LNCAP (cell line): ENCODE measurements at regions not wholly inside any gene's neighbourhood (a gene's known extent, or its start where the extent isn't known, plus 50 kb on each side); places are given as distances from the start of the nearest gene placed in this dataset.

Source experiments
- TF ChIP-seq, protein P1 (sequence below): fragments of 450-650 bp; IDR thresholded peaks from 2 replicates; pipeline ENCODE4 v1.5.1; 2017; ENCODE audit warnings: mild to moderate bottlenecking

DNA sequence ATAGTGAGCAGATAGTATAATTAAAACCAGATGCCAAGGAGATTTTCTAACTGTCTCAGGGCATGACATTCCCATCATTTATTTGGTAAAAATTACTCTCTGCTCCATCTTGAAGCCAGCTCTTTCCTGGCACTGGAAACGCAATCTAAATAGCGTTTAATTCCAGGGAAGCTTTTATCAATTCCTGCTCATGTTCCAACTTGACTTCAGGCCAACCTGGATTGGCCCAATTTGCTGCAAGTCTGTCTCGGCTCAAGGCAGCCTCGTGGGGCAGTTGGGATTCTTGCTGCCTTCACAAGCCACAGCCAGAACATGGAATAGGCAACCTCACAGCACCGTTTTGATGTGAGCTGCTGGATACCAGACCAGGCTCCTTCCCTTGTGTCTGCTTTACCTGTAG lies 1255.9 kb downstream of the TBC1D22A start:
- TF ChIP-seq, protein P1, sequence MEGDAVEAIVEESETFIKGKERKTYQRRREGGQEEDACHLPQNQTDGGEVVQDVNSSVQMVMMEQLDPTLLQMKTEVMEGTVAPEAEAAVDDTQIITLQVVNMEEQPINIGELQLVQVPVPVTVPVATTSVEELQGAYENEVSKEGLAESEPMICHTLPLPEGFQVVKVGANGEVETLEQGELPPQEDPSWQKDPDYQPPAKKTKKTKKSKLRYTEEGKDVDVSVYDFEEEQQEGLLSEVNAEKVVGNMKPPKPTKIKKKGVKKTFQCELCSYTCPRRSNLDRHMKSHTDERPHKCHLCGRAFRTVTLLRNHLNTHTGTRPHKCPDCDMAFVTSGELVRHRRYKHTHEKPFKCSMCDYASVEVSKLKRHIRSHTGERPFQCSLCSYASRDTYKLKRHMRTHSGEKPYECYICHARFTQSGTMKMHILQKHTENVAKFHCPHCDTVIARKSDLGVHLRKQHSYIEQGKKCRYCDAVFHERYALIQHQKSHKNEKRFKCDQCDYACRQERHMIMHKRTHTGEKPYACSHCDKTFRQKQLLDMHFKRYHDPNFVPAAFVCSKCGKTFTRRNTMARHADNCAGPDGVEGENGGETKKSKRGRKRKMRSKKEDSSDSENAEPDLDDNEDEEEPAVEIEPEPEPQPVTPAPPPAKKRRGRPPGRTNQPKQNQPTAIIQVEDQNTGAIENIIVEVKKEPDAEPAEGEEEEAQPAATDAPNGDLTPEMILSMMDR = no peak

DNA sequence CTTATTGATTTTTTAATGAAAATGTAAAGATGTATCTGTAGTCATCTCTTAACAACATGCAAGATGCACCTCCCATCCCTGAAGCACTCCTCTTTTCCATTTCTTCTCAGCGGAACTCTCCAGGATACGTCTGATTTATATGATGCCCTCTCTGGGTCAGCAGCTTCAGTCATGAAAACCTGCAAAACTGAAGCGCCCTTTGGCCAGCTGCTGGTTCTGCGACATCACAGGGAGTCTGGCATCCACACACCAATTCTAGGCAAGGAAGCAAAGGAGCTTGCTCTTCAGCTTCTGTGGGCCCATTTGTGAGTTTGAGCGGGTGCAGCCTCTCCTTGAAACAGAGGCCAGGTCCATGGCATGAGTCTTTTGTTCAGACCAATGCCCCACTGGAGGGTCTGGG lies 1253.3 kb downstream of the TBC1D22A start:
- TF ChIP-seq, protein P1 = no peak

DNA sequence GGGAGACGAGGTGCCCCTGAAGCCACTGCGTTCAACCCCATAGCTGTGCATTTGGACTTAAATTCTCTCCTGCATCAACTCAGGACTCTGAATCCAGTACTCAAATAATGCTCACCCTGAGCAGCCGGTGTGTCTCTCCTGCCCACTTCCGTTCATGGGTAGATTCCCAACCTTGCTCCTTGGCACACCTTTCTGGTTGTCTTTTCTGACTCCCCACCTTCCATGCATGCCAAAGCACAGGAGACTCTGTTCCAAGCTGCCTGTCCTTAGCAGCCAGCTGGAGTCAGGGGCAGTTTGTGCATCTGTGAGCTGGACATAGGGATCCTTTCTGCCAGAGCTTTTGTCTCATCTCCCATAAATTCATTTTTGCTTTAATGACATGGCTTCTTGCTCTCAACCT lies 1242.5 kb downstream of the TBC1D22A start:
- TF ChIP-seq, protein P1 = no peak

DNA sequence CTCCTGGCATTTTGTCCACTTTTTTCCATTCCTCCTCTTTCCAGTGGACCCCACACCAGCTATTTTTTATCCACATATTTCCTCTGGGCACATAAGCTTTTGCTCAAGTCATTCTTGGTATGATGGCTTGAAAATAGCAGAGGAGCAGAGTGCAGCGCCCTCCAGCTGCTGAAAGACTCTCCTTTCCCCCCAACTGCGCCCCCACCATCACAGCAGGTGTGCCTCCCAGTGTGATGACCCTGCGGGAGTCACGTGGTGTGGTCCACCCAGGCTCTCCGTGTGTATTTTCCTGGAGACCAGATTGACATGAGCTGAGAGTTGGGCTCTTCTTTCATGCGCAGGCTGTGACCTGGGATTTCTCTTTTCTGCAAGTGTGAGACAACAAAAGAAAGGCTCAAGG lies 1241.6 kb downstream of the TBC1D22A start:
- TF ChIP-seq, protein P1 = no peak

- TF ChIP-seq, protein P1 = no peak
Measured at GRCh38 chr22:48001101-48001500, 1238.7 kb downstream of the TBC1D22A start.

DNA sequence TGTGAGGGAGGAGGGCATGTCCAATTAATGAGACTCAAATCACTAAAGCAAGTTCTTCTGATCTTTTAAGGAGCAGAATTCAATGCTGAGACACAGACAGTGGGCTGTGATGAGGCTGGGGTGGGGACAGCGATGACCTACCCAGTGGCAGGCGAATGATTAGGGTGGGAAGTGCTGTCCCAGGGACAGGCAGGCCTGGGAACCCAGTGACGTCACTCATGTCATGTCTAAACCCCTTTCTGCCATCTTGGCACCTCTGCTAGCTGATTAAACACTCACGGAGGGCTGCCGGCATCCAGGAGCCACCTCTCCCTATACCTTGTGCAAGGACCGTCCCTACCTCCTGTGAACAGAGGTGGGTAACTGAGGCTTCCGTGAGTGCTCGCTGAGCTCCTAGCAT lies 1235.2 kb downstream of the TBC1D22A start:
- TF ChIP-seq, protein P1 = no peak

- TF ChIP-seq, protein P1 = no peak
Measured at GRCh38 chr22:47997052-47997590, 1234.7 kb downstream of the TBC1D22A start.

- TF ChIP-seq, protein P1 = no peak
Measured at GRCh38 chr22:47996446-47996857, 1234.0 kb downstream of the TBC1D22A start.
